ENCODE measurements at regions not wholly inside any gene's neighbourhood (a gene's known extent, or its start where the extent isn't known, plus 50 kb on each side); places are given as distances from the start of the nearest gene placed in this dataset.

DNA sequence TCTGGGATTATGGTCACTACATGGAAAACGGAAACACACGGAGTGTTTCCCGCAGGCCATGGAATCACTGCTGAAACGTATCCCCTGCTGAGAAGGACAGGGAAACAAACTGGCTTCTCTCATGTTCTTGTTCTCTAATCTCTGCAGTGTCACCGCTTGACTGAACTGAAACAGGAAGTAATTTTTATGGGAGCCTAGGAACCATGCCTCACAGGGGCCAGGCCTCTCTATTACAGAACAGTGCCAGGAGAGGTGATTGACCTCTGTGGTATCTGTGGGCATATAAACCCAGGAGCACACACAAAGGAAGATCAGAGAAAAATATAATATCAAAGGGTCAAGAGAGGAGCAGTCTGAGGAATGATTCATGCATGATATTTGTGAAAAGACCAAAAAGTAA lies 88.9 kb upstream of the RBMY1B start:
- TF ChIP-seq POLR2A (IDR thresholded peaks at IDR 0.05): no peak
- TF ChIP-seq CTCF (IDR thresholded peaks at IDR 0.05): no peak
- no peak for TF ChIP-seq EP300 (IDR thresholded peaks at IDR 0.05; ENCODE audit: low read depth)
